M059J (cell line): ENCODE measurements at regions not wholly inside any gene's neighbourhood (a gene's known extent, or its start where the extent isn't known, plus 50 kb on each side); places are given as distances from the start of the nearest gene placed in this dataset.

Experiments
- DNase-seq: peaks from one replicate; pipeline ENCODE4 v3.0.0-alpha.2; 2012; ENCODE audit warnings: low read depth

DNA sequence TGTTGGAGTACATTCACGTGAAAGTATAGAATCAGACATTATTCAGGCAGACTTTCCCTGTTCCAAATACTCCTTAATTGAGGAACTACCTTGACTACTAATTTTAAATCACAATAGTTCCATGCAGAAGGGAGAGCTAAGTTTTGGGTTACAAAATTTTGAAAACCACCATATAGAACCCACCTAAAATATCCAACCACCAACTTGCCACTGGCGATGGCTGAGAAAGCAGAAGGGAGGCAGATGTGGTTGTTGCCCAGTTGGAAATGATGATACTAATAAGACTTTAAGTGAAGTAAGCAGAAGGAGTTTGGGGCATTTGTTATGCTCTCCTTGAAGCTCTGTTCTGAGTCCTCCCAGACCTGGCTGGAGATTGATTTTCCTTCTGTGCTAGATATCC, 190.7 kb downstream of the HLX start:
- no peak for DNase-seq

DNA sequence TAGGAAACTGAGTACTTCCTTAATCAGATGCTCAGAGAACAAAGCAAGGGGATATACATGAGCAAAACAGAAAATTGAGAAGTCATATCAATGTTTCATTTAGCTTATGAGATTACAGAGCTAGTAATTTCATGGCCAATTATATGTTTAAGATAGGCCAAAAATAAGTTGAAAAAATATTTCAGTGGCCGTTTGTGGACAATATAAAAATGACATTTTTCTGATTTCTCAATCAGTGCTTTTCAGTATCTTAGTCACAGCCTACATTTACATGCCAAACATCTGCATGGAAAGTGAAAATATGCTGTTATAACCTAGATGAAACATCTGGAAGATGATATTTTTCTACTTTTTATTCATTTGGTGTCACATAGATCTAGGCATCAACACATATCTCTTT, 192.5 kb downstream of the HLX start:
- no peak for DNase-seq

- no peak for DNase-seq
Measured at GRCh38 chr1:221072214-221072613, 193.0 kb downstream of the HLX start.

DNA sequence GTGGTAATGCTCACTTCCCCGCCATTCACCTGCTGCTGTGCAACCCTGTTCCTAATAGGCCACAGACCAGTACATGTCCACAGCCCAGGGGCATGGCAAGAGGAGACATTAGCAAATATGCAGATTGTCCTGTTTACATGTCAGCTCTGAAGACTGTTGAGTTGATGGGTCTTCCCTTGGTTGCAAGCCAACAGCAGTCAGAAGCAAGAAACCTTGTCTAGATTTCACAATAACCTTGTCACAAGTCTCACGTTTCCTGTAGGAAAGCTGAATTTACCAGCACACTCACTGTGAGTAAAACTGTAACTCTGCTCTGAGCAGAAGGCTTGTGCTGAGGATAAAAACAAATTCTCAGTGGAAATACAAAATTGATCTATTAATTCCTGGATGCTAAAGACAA, 195.1 kb downstream of the HLX start:
- peak; percentile 31 for DNase-seq

DNA sequence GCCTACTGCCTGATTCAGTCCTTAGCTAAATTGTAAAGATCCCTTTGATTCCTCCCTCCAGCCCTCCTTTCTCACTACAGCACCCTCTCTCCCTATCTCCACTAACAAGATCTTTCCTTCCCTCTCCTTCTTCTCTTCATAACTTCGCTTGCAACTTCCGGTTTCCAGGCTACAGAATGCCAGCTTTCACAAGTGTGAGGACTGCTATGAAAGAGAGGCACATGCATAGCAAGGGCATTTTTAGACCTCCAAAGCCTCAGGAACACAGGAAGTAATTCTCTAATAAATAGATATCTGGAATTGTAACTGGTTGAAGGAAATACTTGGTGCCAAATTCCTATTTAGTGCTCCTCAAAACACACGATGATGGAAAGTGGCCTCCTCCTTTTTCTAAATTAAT, 196.7 kb downstream of the HLX start:
- DNase-seq = no peak

DNA sequence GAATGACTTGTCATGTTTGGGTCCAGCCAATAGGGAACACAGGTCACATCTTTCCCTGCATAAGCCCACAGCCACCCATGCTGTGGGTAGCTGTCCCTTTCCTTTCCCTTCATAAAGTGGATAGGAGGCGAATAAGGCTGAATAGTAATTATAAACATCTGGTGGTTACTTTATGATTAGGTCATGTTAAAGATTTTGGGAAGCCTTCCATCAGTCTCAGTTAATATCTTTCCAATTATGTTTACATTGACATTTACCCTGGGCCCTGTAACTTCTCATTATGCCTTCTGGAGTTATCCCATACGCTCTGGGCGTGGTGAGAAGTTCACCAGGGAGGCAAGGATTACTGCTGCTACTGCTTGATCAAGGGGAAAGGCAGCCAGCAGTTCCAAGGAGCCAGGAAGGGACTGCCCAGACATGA, 197.2 kb downstream of the HLX start:
- DNase-seq = no peak

- DNase-seq = peak; percentile 56
Measured at GRCh38 chr1:221078260-221078965, 199.2 kb downstream of the HLX start.

- no peak for DNase-seq
Measured at GRCh38 chr1:221083902-221084301, 204.7 kb downstream of the HLX start.

- DNase-seq = peak; percentile 9
Measured at GRCh38 chr1:221084681-221085080, 205.4 kb downstream of the HLX start.

- peak; percentile 66 for DNase-seq
Measured at GRCh38 chr1:221085701-221086375, 206.6 kb downstream of the HLX start.

GRCh38 chr1:221087919-221088318, 208.7 kb downstream of the HLX start:
- peak; percentile 57 for DNase-seq

DNA sequence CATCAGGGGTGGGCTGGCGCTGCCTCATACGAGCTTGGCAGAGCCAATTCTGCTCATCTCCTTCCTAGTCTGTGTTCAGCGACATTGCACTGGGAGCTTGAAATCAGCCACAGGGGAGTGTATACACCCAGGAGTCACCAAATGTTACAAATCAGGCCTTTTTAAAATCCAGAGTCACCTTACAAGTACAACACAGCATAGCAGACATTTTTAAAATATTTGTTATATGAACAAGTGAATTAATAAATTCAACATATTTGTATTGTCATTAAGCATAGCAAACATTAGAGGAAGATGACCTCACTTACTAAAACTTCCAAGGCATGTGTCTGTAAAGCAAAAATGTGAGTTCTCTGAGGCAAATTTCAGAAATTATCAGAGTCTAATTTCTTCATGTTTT, 210.0 kb downstream of the HLX start:
- DNase-seq = peak; percentile 71

- no peak for DNase-seq
Measured at GRCh38 chr1:221089803-221090202, 210.6 kb downstream of the HLX start.

- DNase-seq = peak; percentile 92
Measured at GRCh38 chr1:221093903-221094791, 214.9 kb downstream of the HLX start.

DNA sequence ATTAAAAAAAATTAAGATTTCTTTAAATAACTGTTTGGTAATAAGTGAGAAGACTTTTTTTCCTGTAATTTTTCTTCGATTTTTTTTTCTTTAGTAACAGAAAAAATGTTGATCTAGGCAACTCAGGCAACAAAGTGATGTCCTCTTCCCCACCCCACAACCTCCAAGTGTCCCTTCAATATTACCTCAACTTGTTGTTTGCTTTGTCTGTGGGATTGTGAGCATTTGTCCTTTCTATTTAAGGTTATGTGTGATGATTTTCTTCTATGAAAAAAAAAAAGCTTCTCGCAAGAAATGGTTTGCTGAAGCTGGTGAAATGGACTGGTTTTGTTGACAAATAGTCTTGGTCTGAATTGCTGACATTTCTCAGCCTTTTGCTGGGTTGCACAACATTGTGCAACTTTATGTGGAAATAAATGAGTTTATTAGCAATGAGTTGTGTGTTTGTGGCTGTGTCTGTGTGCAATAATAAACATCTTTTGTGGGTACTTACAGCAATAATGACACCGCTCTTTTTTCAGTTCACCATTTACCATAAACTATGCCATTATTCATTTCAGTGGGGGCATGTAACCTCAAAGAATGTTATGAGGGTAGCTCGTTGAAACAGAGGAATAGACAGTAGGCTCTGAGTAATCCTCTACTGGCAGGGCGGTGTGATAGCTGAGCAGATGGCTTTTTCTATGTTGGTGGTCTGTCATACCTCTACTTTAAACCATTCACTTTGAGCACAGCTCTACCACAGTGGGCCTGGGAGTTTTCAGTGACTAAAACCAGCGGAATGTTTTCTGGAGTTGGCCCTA, 218.4 kb downstream of the HLX start:
- DNase-seq = peak; percentile 97

GRCh38 chr1:221098471-221099405, 219.5 kb downstream of the HLX start:
- peak; percentile 83 for DNase-seq

GRCh38 chr1:221099747-221100595, 220.7 kb downstream of the HLX start:
- DNase-seq = no peak

- DNase-seq = peak; percentile 92
Measured at GRCh38 chr1:221100611-221101010, 221.4 kb downstream of the HLX start.

DNA sequence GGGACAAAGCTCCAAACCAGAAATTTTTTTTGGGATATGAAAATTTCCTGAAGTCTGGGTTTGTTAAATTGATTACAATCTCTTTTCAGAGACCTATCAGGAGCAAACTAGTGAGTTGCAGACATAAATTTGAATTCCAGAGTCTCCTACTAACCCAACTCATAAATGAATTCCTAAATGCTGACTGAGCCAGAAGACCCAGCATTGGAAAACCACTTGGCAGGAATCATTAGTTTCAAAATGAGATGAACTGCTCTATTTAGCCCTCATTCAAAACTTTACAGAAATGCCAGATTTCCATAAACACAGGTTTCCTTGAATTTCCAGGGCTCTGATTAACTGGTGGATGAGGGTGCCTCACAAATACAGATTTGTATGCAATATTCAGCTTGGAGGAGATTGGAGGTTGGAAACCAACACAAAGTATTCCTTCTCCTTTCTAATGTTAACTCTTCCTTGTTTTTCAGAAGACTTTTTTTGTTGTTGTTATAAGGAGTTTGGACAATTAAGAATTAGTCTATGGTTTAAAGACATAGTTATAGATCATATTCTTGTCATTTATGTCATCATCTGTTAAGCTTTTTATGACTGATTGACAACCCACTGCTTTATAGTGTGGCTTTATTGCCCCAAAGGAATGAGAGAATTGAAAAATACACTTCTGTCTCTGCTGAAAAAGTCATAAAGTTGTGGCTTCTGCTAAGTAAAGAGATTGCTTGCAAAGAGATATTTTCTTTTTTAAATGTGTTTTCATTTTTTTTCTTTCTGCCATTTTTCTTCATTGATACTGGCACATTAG, 222.8 kb downstream of the HLX start:
- peak; percentile 91 for DNase-seq
